ENCODE measurements at regions not wholly inside any gene's neighbourhood (a gene's known extent, or its start where the extent isn't known, plus 50 kb on each side); places are given as distances from the start of the nearest gene placed in this dataset.
A peak's percentile ranks its signal among the peaks of the same experiment; 100 is the strongest.

DNA sequence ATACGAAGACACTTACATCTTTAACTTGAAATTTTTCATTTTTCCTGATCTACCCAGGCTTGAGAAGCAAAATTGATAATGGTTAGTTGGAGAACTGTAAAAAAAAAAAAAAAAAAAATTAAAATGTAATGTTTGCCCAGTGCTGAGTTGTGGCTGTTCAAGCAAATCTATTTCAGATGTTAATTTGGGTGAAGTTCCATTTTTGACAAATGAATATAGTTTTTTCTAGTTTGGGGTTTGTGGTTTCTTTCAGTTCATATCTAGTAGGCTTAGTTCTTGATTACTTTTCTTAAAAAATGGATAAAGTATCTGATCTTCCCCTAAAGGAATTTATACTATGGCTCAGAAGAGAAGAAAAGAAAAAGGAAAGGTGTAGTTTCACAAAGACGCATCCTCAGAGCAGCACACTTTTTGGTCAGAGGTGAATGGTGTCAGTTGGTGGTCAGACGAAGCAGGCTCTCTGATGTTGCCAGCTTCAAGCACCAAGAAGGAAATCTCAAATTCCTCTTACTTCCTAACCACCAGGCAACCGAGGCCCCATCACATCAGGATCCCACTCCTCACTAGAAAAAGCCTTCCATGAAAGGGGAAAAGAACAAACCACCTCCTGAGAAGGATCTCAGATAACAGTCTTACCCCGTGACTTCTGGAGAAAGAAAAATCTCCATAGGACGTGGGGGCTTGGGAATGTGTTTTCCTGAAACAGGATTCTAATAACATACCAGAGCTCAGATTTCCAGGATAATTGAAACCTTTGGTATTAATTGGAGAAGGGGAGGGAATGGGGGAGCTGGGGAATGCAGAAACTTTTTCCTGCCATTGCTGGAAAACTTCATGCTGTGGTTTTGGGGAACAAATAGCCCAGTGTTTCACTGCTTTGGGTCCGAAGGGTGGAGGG, 396.2 kb downstream of the CD83 start:
- no peak overlapping the region for H3K9ac ChIP-seq (ENCODE audit: insufficient read depth, low read length)
- no peak overlapping the region for H3K4me2 ChIP-seq (ENCODE audit: extremely low read depth, insufficient read depth, low read length)
- no peaks in the 10 kb centered on the region for H3K9me3 ChIP-seq (ENCODE audit: control insufficient read depth, insufficient read depth, low read depth, low read length)
- no peaks in the 10 kb centered on the region for H3K79me2 ChIP-seq (ENCODE audit: control insufficient read depth, insufficient read depth, low read length)
- peak in 1 of 2 donors; percentile 24 for DNase-seq (ENCODE audit: low read depth in 2 of 2)
- no peaks in the 10 kb centered on the region for H4K20me1 ChIP-seq (ENCODE audit: control insufficient read depth, extremely low read depth, insufficient read depth, low read length)
- no peak overlapping the region for H2AFZ ChIP-seq (ENCODE audit: low read length)
- no peaks in the 10 kb centered on the region for H3K4me1 ChIP-seq (ENCODE audit: control insufficient read depth, extremely low read depth, insufficient read depth, low read length)
- H3K4me3 ChIP-seq (replicated peaks in 1 of 4; ENCODE audit: control extremely low read depth in 1 of 4, insufficient read depth in 1 of 4, low read depth in 3 of 4, low read length in 4 of 4): no peak overlapping the region
- no peaks in the 10 kb centered on the region for H3K36me3 ChIP-seq (ENCODE audit: control insufficient read depth, insufficient read depth, low read length)
- TF ChIP-seq EZH2 (IDR thresholded peaks at IDR 0.05; ENCODE audit: low read length, missing control alignments): no peak
- TF ChIP-seq, protein P1, sequence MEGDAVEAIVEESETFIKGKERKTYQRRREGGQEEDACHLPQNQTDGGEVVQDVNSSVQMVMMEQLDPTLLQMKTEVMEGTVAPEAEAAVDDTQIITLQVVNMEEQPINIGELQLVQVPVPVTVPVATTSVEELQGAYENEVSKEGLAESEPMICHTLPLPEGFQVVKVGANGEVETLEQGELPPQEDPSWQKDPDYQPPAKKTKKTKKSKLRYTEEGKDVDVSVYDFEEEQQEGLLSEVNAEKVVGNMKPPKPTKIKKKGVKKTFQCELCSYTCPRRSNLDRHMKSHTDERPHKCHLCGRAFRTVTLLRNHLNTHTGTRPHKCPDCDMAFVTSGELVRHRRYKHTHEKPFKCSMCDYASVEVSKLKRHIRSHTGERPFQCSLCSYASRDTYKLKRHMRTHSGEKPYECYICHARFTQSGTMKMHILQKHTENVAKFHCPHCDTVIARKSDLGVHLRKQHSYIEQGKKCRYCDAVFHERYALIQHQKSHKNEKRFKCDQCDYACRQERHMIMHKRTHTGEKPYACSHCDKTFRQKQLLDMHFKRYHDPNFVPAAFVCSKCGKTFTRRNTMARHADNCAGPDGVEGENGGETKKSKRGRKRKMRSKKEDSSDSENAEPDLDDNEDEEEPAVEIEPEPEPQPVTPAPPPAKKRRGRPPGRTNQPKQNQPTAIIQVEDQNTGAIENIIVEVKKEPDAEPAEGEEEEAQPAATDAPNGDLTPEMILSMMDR (conservative IDR thresholded peaks at IDR 0.05 in 1 of 2, IDR thresholded peaks at IDR 0.05 in 1 of 2; ENCODE audit: low read depth in 1 of 2, low read length in 2 of 2): no peak
- H3K27ac ChIP-seq (ENCODE audit: insufficient read depth, low read length): no peak overlapping the region
- H3K27me3 ChIP-seq (ENCODE audit: control insufficient read depth, insufficient read depth, low read length): no peaks in the 10 kb centered on the region

DNA sequence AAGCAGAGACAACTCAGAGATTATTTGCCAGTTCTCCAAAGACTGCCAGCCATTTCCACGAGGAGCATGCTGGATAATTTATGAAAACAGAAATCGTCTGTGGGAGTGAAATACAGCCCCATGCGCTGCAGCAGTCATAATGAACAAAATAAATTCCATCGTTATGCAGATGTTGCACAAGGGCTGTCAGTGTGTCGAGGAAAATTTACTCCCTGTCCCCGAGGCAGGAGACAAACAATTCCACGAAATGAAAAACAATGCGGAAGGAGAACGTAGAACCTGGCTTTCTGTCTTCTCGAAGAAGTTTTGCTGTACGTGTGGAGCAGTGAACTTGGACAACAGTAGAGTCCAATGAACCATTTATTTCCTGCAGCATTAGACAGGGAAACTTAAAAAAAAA, 399.4 kb downstream of the CD83 start:
- Histone ChIP-seq H3K36me3 (ENCODE audit: control insufficient read depth, insufficient read depth, low read length) (no peaks in the 10 kb centered on the region), H3K79me2 (ENCODE audit: control insufficient read depth, insufficient read depth, low read length) (no peaks in the 10 kb centered on the region), H4K20me1 (ENCODE audit: control insufficient read depth, extremely low read depth, insufficient read depth, low read length) (no peaks in the 10 kb centered on the region), H3K9ac (ENCODE audit: insufficient read depth, low read length) (no peak overlapping the region), H3K27ac (ENCODE audit: insufficient read depth, low read length) (no peak overlapping the region), H3K4me3 (replicated peaks in 1 of 4; ENCODE audit: control extremely low read depth in 1 of 4, insufficient read depth in 1 of 4, low read depth in 3 of 4, low read length in 4 of 4) (no peak overlapping the region), H3K4me1 (ENCODE audit: control insufficient read depth, extremely low read depth, insufficient read depth, low read length) (no peaks in the 10 kb centered on the region), H3K4me2 (ENCODE audit: extremely low read depth, insufficient read depth, low read length) (no peak overlapping the region), H2AFZ (ENCODE audit: low read length) (no peak overlapping the region), H3K9me3 (ENCODE audit: control insufficient read depth, insufficient read depth, low read depth, low read length) (no peaks in the 10 kb centered on the region), H3K27me3 (ENCODE audit: control insufficient read depth, insufficient read depth, low read length) (no peaks in the 10 kb centered on the region)
- TF ChIP-seq, protein P1 (conservative IDR thresholded peaks at IDR 0.05 in 1 of 2, IDR thresholded peaks at IDR 0.05 in 1 of 2; ENCODE audit: low read depth in 1 of 2, low read length in 2 of 2): no peak
- no peak for TF ChIP-seq EZH2 (IDR thresholded peaks at IDR 0.05; ENCODE audit: low read length, missing control alignments)
- no peak for DNase-seq (ENCODE audit: low read depth in 2 of 2)

DNA sequence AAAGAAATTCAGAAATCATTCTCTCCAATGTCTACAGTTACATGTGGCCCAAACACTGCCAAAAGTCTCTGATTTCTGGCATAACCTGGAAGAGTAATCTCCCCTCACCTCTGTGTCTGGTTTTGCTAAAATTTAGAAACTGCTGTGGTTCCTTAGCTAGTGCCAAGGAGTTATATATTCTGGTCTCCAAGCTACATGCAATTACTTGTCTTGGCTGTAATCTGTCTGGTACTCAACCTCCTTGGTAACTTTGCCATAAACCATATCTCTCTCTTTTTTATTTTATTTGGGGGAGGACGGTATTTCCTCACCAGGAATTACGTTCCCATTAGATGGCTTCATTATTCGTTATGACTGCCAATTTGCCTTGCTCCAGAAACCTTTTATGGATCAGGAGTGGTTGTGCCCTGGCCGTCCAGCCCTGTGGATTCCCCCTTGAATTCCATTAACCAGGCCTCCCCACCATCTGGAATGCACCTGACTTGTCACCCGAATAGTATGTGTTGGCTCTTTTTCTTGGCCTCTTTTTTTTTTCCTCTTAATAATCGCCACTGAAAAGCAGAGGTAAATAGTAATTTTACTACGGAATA, 400.0 kb downstream of the CD83 start:
- TF ChIP-seq EZH2 (IDR thresholded peaks at IDR 0.05; ENCODE audit: low read length, missing control alignments): no peak
- Histone ChIP-seq H3K4me1 (ENCODE audit: control insufficient read depth, extremely low read depth, insufficient read depth, low read length) (no peaks in the 10 kb centered on the region), H3K9me3 (ENCODE audit: control insufficient read depth, insufficient read depth, low read depth, low read length) (no peaks in the 10 kb centered on the region), H3K4me3 (replicated peaks in 1 of 4; ENCODE audit: control extremely low read depth in 1 of 4, insufficient read depth in 1 of 4, low read depth in 3 of 4, low read length in 4 of 4) (no peak overlapping the region), H3K79me2 (ENCODE audit: control insufficient read depth, insufficient read depth, low read length) (no peaks in the 10 kb centered on the region), H3K27me3 (ENCODE audit: control insufficient read depth, insufficient read depth, low read length) (no peaks in the 10 kb centered on the region), H4K20me1 (ENCODE audit: control insufficient read depth, extremely low read depth, insufficient read depth, low read length) (no peaks in the 10 kb centered on the region), H2AFZ (ENCODE audit: low read length) (no peak overlapping the region), H3K4me2 (ENCODE audit: extremely low read depth, insufficient read depth, low read length) (no peak overlapping the region), H3K27ac (ENCODE audit: insufficient read depth, low read length) (no peak overlapping the region), H3K36me3 (ENCODE audit: control insufficient read depth, insufficient read depth, low read length) (no peaks in the 10 kb centered on the region), H3K9ac (ENCODE audit: insufficient read depth, low read length) (no peak overlapping the region)
- DNase-seq (ENCODE audit: low read depth in 2 of 2): peak in 1 of 2 donors; percentile 55
